T1000 (cell line): ENCODE measurements at regions not wholly inside any gene's neighbourhood (a gene's known extent, or its start where the extent isn't known, plus 50 kb on each side); places are given as distances from the start of the nearest gene placed in this dataset.

Experiments used
- DNase-seq: peaks from one replicate; lab custom pipeline; 2025; ENCODE audit warnings: mixed read lengths; lab: John Stamatoyannopoulos, UW

GRCh38 chr9:81532251-81532650 is 157.1 kb downstream of the TLE1 start:
- no peak for DNase-seq

- DNase-seq: no peak
Observed at GRCh38 chr9:81531511-81531910, 157.8 kb downstream of the TLE1 start.

- DNase-seq: no peak
Observed at GRCh38 chr9:81530846-81531245, 158.5 kb downstream of the TLE1 start.

GRCh38 chr9:81530310-81530810 is 159.0 kb downstream of the TLE1 start:
- no peak for DNase-seq

GRCh38 chr9:81529556-81530193 is 159.7 kb downstream of the TLE1 start:
- no peak for DNase-seq

GRCh38 chr9:81526587-81526986 is 162.8 kb downstream of the TLE1 start:
- DNase-seq: no peak

- DNase-seq: no peak
Observed at GRCh38 chr9:81522716-81523551, 166.4 kb downstream of the TLE1 start.

GRCh38 chr9:81521892-81522291 is 167.5 kb downstream of the TLE1 start:
- DNase-seq: no peak

- DNase-seq: no peak
Observed at GRCh38 chr9:81519816-81520495, 169.4 kb downstream of the TLE1 start.

- no peak for DNase-seq
Observed at GRCh38 chr9:81517954-81518353, 171.4 kb downstream of the TLE1 start.

- no peak for DNase-seq
Observed at GRCh38 chr9:81513059-81513458, 176.3 kb downstream of the TLE1 start.

- DNase-seq: no peak
Observed at GRCh38 chr9:81512641-81513040, 176.7 kb downstream of the TLE1 start.

- DNase-seq: no peak
Observed at GRCh38 chr9:81508476-81508875, 180.9 kb downstream of the TLE1 start.

- no peak for DNase-seq
Observed at GRCh38 chr9:81506941-81507864, 182.1 kb downstream of the TLE1 start.

GRCh38 chr9:81499594-81499993 is 189.8 kb downstream of the TLE1 start:
- DNase-seq: no peak

GRCh38 chr9:81499021-81499454 is 190.3 kb downstream of the TLE1 start:
- no peak for DNase-seq

GRCh38 chr9:81498576-81498975 is 190.8 kb downstream of the TLE1 start:
- no peak for DNase-seq

GRCh38 chr9:81497091-81497490 is 192.3 kb downstream of the TLE1 start:
- no peak for DNase-seq

- peak; percentile 52 for DNase-seq
Observed at GRCh38 chr9:81492710-81493447, 196.5 kb downstream of the TLE1 start.

GRCh38 chr9:81490605-81491331 is 198.6 kb downstream of the TLE1 start:
- DNase-seq: no peak
